Activated CD4-positive, alpha-beta T cell treated with anti-CD3 and anti-CD28 coated beads for 36 hours (primary cell): ENCODE measurements at regions not wholly inside any gene's neighbourhood (a gene's known extent, or its start where the extent isn't known, plus 50 kb on each side); places are given as distances from the start of the nearest gene placed in this dataset.
"Not testable (repeated sequence)": the region's sequence is repeated elsewhere in the genome, so short reads cannot be mapped to it uniquely, and the experiment has no call there.

Experiments used
- ATAC-seq: fragments of 200-7000 bp; cut with Tn5 transposase; one replicate; pipeline ENCODE4 v1.10.0; 2021; ENCODE audit warnings: mild to moderate bottlenecking, moderate library complexity
- CTCF ChIA-PET: fragments of 350-600 bp; sonication (Branson Sonifier 250); formaldehyde crosslinking; loops from one replicate; lab custom pipeline; 2021; ENCODE audit warnings: antibody characterized with exemption; lab: Charles Lee
- POLR2A ChIA-PET: fragments of 350-600 bp; sonication (Branson Sonifier 250); formaldehyde crosslinking; loops from one replicate; lab custom pipeline; 2021; ENCODE audit warnings: antibody characterized with exemption, inconsistent platforms; lab: Charles Lee
- DNase-seq: peaks from one replicate; pipeline ENCODE4 v3.0.0-alpha.2; 2020
- H3K27ac Mint-ChIP-seq: one replicate; pipeline ENCODE4 v1.8.0; 2021; ENCODE audit warnings: mixed read lengths
- H3K27me3 Mint-ChIP-seq: one replicate; pipeline ENCODE4 v1.8.0; 2021; ENCODE audit warnings: mixed read lengths
- H3K36me3 Mint-ChIP-seq: one replicate; pipeline ENCODE4 v1.8.0; 2021; ENCODE audit warnings: low read depth, mixed read lengths
- H3K4me1 Mint-ChIP-seq: one replicate; pipeline ENCODE4 v1.8.0; 2021; ENCODE audit warnings: mixed read lengths
- H3K4me3 Mint-ChIP-seq: one replicate; pipeline ENCODE4 v1.8.0; 2021; ENCODE audit warnings: mild to moderate bottlenecking, moderate library complexity, mixed read lengths
- H3K9me3 Mint-ChIP-seq: one replicate; pipeline ENCODE4 v1.8.0; 2021; ENCODE audit warnings: low read depth, mixed read lengths
- intact Hi-C, 2 experiments: fragments of 100-400 bp; cut with DNase I in 1 of 2; cut with micrococcal nuclease in 1 of 2; formaldehyde crosslinking; loops; one replicate each; pipeline versions ENCODE4 v1.14.2 to v1.15.1; 2022 to 2024; cut with DNase I, micrococcal nuclease

GRCh38 chr16:5918567-5919130 lies 821.1 kb upstream of the EEF2KMT start:
- no peaks in the 10 kb centered on the region for H3K4me1 Mint-ChIP-seq
- DNase-seq (no peak), ATAC-seq (no peak)
- peaks cover 13% of the 10 kb centered on the region for H3K9me3 Mint-ChIP-seq
- CTCF ChIA-PET = no interaction called here
- no peak overlapping the region for H3K4me3 Mint-ChIP-seq
- POLR2A ChIA-PET = no interaction called here
- intact Hi-C loops = no loop called here
- no peak overlapping the region for H3K27ac Mint-ChIP-seq
- no peaks in the 10 kb centered on the region for H3K27me3 Mint-ChIP-seq
- H3K36me3 Mint-ChIP-seq = no peaks in the 10 kb centered on the region

DNA sequence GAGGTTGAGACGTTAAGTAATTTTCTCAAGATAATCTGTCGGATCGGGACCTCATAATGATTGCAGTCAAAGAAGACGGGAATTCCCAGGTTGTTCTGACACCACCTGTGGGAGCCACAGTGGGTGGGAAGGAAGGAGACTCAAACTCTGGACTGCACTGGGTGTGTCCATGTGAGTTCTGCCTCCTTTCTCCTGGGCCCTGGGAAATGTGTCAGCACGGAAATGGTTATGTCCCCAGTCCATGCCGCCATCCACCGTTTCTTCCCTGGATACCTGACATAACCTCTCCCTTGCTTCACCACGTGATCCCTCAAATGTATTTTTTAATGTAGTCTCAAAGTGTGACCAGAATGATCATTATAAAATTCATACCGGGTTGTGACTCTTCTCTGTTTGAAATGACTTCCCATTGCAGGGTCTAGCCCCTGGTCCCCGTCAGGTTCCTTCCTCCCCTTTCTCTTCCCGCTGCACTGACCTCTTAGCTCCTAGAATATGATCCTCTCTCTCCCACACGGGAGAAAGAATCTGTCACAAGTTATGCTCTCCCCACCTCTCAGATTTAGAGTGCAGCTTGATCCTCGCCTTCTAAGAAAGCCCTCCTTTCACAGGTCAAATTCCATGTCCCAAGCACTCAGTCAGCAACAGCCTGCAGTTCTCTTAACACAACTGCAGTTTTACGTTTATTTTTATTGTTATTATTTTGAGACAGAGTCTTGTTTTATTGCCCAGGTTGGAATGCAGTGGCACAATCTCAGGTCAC lies 820.0 kb upstream of the EEF2KMT start:
- ChIA-PET CTCF (no interaction called here), POLR2A (no interaction called here)
- no peak overlapping the region for H3K4me3 Mint-ChIP-seq
- ATAC-seq (no peak), DNase-seq (no peak)
- H3K27ac Mint-ChIP-seq = no peak overlapping the region
- no peaks in the 10 kb centered on the region for H3K36me3 Mint-ChIP-seq
- no peaks in the 10 kb centered on the region for H3K27me3 Mint-ChIP-seq
- intact Hi-C loops = no loop called here
- H3K9me3 Mint-ChIP-seq = peaks cover 14% of the 10 kb centered on the region
- H3K4me1 Mint-ChIP-seq = no peaks in the 10 kb centered on the region

GRCh38 chr16:5916711-5917191 lies 819.2 kb upstream of the EEF2KMT start:
- ATAC-seq (no peak), DNase-seq (no peak)
- H3K4me3 Mint-ChIP-seq = no peak overlapping the region
- H3K27ac Mint-ChIP-seq = no peak overlapping the region
- no peaks in the 10 kb centered on the region for H3K27me3 Mint-ChIP-seq
- ChIA-PET CTCF (no interaction called here), POLR2A (no interaction called here)
- no peaks in the 10 kb centered on the region for H3K4me1 Mint-ChIP-seq
- H3K9me3 Mint-ChIP-seq = peaks cover 14% of the 10 kb centered on the region
- intact Hi-C loops = no loop called here
- H3K36me3 Mint-ChIP-seq = no peaks in the 10 kb centered on the region

DNA sequence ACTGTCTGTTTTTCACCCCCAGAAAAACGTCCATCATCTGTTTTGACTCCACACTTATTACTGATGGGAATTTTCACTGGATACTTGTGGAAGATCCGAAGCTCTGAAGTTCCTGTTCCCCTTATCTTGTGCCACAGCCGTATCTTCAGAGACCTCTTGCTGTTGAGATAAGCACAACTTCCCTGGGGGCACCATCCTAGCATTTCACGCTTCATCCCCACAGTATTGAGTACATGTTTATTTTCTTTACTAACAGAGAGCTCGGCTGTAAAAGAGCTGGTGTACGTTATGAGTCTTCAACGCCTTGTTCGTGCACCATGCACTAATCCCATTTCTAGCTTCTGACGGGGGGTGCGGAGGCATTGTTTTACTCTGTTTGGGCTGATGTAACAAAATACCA lies 813.6 kb upstream of the EEF2KMT start:
- CTCF ChIA-PET = interaction anchor here (0.6 to 1.3 kb wide), 2 partner anchors 10 to 462 kb away, joined by 3 to 4 read pairs; no protein-coding TSS in a partner anchor
- H3K36me3 Mint-ChIP-seq = no peaks in the 10 kb centered on the region
- no peaks in the 10 kb centered on the region for H3K27me3 Mint-ChIP-seq
- ATAC-seq (no peak), DNase-seq (no peak)
- peaks cover 1% of the 10 kb centered on the region for H3K9me3 Mint-ChIP-seq
- no peak overlapping the region for H3K27ac Mint-ChIP-seq
- H3K4me1 Mint-ChIP-seq = no peaks in the 10 kb centered on the region
- intact Hi-C loops = no loop called here
- no peak overlapping the region for H3K4me3 Mint-ChIP-seq
- POLR2A ChIA-PET = no interaction called here

DNA sequence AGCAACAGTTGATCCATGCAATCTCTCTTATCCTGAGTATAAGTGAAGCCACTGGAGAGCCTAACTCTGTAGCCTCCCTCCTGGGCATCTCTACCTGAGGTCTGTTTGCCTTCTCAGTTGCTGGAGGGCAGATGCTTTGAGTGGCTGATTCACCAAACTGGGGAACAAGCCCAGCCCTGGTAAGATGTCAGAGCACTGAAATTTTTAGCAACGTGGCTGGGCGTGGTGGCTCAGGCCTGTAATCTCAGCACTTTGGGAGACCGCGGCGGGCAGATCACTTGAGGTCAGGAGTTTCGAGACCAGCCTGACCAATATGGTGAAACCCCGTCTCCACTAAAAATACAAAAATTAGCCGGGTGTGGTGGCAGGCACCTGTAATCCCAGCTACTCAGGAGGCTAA lies 812.0 kb upstream of the EEF2KMT start:
- CTCF ChIA-PET, H3K9me3 Mint-ChIP-seq, H3K27me3 Mint-ChIP-seq, H3K27ac Mint-ChIP-seq, ATAC-seq, H3K36me3 Mint-ChIP-seq, intact Hi-C loops, H3K4me1 Mint-ChIP-seq, H3K4me3 Mint-ChIP-seq, POLR2A ChIA-PET, DNase-seq: not testable (repeated sequence)

DNA sequence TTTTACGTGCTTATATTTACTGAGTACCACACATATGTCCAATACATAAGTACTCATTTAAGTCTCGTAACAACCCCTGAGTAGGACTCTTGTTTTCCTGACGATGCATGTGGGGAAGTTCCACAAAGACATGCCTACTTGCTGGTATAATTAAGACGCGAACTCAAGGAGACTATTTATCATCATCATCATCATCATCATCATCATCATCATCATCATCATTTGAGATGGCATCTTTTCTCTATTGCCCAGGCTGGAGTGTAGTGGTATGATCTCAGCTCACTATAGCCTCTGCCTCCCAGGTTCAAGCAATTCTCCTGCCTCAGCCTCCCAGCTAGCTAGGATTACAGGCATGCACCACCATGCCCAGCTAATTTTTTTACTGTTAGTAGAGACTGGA lies 809.9 kb upstream of the EEF2KMT start:
- no peak overlapping the region for H3K4me3 Mint-ChIP-seq
- intact Hi-C loops = no loop called here
- ATAC-seq (no peak), DNase-seq (no peak)
- POLR2A ChIA-PET = no interaction called here
- no peaks in the 10 kb centered on the region for H3K9me3 Mint-ChIP-seq
- H3K27me3 Mint-ChIP-seq = no peaks in the 10 kb centered on the region
- CTCF ChIA-PET = no interaction called here
- no peaks in the 10 kb centered on the region for H3K36me3 Mint-ChIP-seq
- H3K27ac Mint-ChIP-seq = no peak overlapping the region
- no peaks in the 10 kb centered on the region for H3K4me1 Mint-ChIP-seq

DNA sequence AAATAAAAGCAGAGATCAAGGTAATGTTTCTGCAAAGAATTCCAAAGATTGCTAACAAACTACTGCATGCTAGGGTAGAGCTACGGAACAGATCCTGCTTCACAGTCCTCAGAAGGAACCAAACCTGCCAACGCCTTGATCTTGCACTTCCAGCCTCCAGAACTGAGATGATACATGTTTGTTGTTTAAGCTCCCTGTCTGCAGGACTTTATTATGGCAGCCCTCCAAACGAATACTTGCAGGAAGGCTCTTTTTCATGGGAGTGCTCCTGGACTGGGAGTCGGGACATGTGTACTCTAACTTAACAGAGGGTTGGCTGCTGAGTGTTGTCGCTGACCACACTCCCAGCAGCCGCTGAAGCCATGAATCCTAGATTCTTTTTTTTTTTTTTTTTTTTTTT lies 808.8 kb upstream of the EEF2KMT start:
- Mint-ChIP-seq H3K36me3 (no peaks in the 10 kb centered on the region), H3K27ac (no peak overlapping the region), H3K4me1 (no peaks in the 10 kb centered on the region), H3K27me3 (no peaks in the 10 kb centered on the region), H3K9me3 (no peaks in the 10 kb centered on the region), H3K4me3 (no peak overlapping the region)
- intact Hi-C loops = no loop called here
- no peak for DNase-seq
- CTCF ChIA-PET = interaction anchor here (0.6 kb wide), 1 partner anchor 238 kb away, joined by 3 read pairs; no protein-coding TSS in a partner anchor
- ATAC-seq = no peak
- POLR2A ChIA-PET = no interaction called here

DNA sequence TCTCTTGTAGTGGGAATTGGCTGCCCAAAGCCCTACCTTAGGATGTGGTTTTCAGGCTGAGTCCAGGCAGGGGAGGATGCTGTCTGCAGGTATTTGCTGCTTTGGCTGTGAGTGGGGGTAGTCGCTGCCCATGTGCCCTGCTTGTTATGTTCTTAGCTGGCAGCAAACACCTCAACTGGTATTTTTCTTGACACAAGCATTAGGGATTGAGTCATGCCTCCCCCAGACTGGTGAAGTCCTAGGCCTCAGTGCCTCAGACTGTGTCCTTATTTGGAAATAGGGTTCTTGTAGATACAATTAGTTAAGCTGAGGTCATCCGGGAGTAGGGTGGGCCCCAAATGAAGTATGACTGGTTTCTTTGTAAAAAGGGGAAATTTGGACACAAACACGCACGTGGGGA lies 808.3 kb upstream of the EEF2KMT start:
- DNase-seq (peak; percentile 3), ATAC-seq (no peak)
- no peaks in the 10 kb centered on the region for H3K9me3 Mint-ChIP-seq
- intact Hi-C loops = no loop called here
- H3K4me3 Mint-ChIP-seq = no peak overlapping the region
- ChIA-PET POLR2A (no interaction called here), CTCF (interaction anchor here (0.6 kb wide), 1 partner anchor 239 kb away, joined by 3 read pairs; no protein-coding TSS in a partner anchor)
- H3K36me3 Mint-ChIP-seq = no peaks in the 10 kb centered on the region
- H3K27me3 Mint-ChIP-seq = no peaks in the 10 kb centered on the region
- H3K4me1 Mint-ChIP-seq = no peaks in the 10 kb centered on the region
- no peak overlapping the region for H3K27ac Mint-ChIP-seq

DNA sequence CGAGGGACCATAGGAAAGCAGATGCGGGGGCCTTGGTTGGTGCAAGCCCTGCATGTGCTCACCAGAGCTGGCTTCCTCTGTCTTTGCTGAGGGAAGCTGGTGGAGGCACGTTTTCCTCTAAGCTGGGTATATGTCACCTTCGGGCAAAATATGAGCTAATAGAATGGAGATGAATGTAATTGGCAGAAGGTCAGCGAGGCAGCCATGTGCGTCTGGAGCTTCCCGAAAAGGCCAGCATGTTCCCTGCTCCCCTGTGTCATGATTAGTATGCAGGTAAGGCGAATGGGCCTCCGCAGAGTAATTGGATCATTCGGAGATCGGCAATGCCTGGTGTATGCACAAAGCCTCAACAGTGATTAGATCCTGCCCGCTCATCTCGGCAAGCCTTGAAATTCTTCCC lies 806.2 kb upstream of the EEF2KMT start:
- DNase-seq (no peak), ATAC-seq (no peak)
- intact Hi-C loops = no loop called here
- Mint-ChIP-seq H3K4me3 (no peak overlapping the region), H3K36me3 (no peaks in the 10 kb centered on the region), H3K27ac (no peak overlapping the region), H3K4me1 (no peaks in the 10 kb centered on the region), H3K9me3 (peaks cover 9% of the 10 kb centered on the region), H3K27me3 (no peaks in the 10 kb centered on the region)
- ChIA-PET CTCF (no interaction called here), POLR2A (no interaction called here)

GRCh38 chr16:5903153-5903552 lies 805.6 kb upstream of the EEF2KMT start:
- Mint-ChIP-seq H3K27me3 (no peaks in the 10 kb centered on the region), H3K27ac (no peak overlapping the region), H3K4me3 (no peak overlapping the region), H3K4me1 (no peaks in the 10 kb centered on the region), H3K36me3 (no peaks in the 10 kb centered on the region), H3K9me3 (peaks cover 9% of the 10 kb centered on the region)
- DNase-seq (no peak), ATAC-seq (no peak)
- intact Hi-C loops = no loop called here
- ChIA-PET POLR2A (no interaction called here), CTCF (no interaction called here)

- no peaks in the 10 kb centered on the region for H3K4me1 Mint-ChIP-seq
Measured at GRCh38 chr16:5900046-5900445, 802.5 kb upstream of the EEF2KMT start.

DNA sequence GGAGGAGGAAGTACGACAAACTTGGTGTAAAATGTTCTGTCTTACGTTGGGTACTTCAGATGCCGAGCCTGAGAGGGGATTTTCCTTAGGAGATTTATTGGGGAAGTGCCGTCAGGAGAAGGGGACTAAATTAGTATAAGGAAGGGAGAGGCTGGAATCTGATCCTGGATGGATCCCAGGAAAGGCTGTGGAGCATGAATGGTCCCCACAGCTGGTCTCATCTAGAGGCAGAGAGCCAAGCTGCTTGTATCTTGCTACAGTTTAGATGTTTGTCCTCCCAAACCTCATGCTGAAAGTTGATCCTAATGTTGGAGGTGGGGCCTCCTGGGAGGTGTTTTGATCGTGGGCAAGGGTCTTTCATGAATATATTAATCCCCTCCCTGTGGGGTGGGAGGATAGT lies 798.4 kb upstream of the EEF2KMT start:
- ChIA-PET POLR2A (interaction anchor here (0.5 kb wide), 1 partner anchor 55 kb away, joined by 3 read pairs; no protein-coding TSS in a partner anchor), CTCF (no interaction called here)
- intact Hi-C loops = no loop called here
- Mint-ChIP-seq H3K4me1 (no peaks in the 10 kb centered on the region), H3K4me3 (no peak overlapping the region), H3K9me3 (peaks cover 18% of the 10 kb centered on the region), H3K27me3 (no peaks in the 10 kb centered on the region), H3K36me3 (no peaks in the 10 kb centered on the region), H3K27ac (no peak overlapping the region)
- no peak for DNase-seq
- ATAC-seq = no peak

More at GRCh38 chr16:5900046-5900445, 802.5 kb upstream of the EEF2KMT start:
- Mint-ChIP-seq H3K9me3 (peaks cover 11% of the 10 kb centered on the region), H3K27me3 (no peaks in the 10 kb centered on the region), H3K4me3 (no peak overlapping the region), H3K27ac (no peak overlapping the region), H3K36me3 (no peaks in the 10 kb centered on the region)
- POLR2A ChIA-PET = no interaction called here
- CTCF ChIA-PET = no interaction called here
- DNase-seq (no peak), ATAC-seq (no peak)
- intact Hi-C loops = no loop called here
